Testis (tissue), 2 donors: ENCODE measurements at regions not wholly inside any gene's neighbourhood (a gene's known extent, or its start where the extent isn't known, plus 50 kb on each side); places are given as distances from the start of the nearest gene placed in this dataset.

Experiments
- DNase-seq: peaks from one replicate; pipeline ENCODE4 v3.0.0-alpha.2; 2019
- H3K27ac ChIP-seq, 2 donors: fragments of 200-600 bp; sonication (generic); one replicate each; pipeline ENCODE4 v1.5.1; 2019
- H3K27me3 ChIP-seq: fragments of 200-600 bp; sonication (generic); one replicate; pipeline ENCODE4 v1.5.1; 2019
- H3K36me3 ChIP-seq: fragments of 200-600 bp; sonication (generic); one replicate; pipeline ENCODE4 v1.5.1; 2017; ENCODE audit warnings: low read depth; ENCODE audit errors: missing control alignments
- H3K4me1 ChIP-seq: fragments of 200-600 bp; sonication (generic); one replicate; pipeline ENCODE4 v1.5.1; 2019
- H3K4me3 ChIP-seq, 2 donors: fragments of 200-600 bp; sonication (generic); one replicate each; pipeline ENCODE4 v1.5.1; 2017 to 2019
- H3K9me3 ChIP-seq: fragments of 200-600 bp; sonication (generic); one replicate; pipeline ENCODE4 v1.5.1; 2017
- CTCF ChIP-seq, 3 experiments: fragments of 450-650 bp in 2 of 3; fragments of 200-600 bp in 1 of 3; sonication (generic) in 1 of 3; IDR thresholded peaks; one replicate each; pipeline ENCODE4 v1.5.1; 2016 to 2019; ENCODE audit warnings: antibody characterized with exemption in 3 of 3, mild to moderate bottlenecking in 2 of 3, moderate library complexity in 1 of 3
- POLR2A ChIP-seq: fragments of 450-650 bp; IDR thresholded peaks from one replicate; pipeline ENCODE4 v1.6.1; 2017; ENCODE audit warnings: antibody characterized with exemption, mild to moderate bottlenecking, moderate library complexity
- WGBS, 2 donors: methylation state at CpG; one replicate each; pipeline ENCODE4 v1.1.5; 2018; 5-methylcytosine and 5-hydroxymethylcytosine counted together
- intact Hi-C: fragments of 100-400 bp; cut with DNase I; formaldehyde crosslinking; loops from one replicate; pipeline ENCODE4 v1.15.1; 2023; ENCODE audit warnings: low total_unique reads

DNA sequence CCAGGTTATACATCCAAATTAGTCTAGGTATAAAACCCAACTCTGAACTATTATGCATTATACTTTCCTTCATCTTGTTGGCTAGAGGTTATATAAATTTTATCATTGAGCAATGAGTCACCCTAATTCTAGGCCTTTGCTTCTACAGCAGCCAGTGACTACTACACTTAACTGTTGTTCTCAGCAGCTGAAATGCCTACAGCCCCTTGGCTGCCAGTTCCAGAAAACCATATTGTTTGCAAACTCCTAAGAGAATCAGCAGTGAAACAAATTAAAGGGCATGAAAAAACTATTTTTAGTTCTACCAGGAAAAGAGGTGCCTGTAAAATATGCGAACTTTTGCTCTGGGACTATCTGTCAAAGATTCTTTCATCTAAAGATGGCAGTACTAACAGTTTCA is 292.8 kb downstream of the FRK start:
- no peaks in the 10 kb centered on the region for H3K4me1 ChIP-seq
- H3K9me3 ChIP-seq, result no peaks in the 10 kb centered on the region
- no peaks in the 10 kb centered on the region for H3K36me3 ChIP-seq
- H3K27me3 ChIP-seq, result no peaks in the 10 kb centered on the region
- no peak for TF ChIP-seq POLR2A
- no peak for TF ChIP-seq CTCF (IDR thresholded peaks at IDR 0.05)
- 81 to 90% methylated on average over 1 of the region's 1 CpG for WGBS, 2 donors
- H3K27ac ChIP-seq, result no peak overlapping the region
- no peak for DNase-seq
- H3K4me3 ChIP-seq, result no peak overlapping the region
- intact Hi-C loops, result no loop called here

- no peak for DNase-seq
- H3K36me3 ChIP-seq, result no peaks in the 10 kb centered on the region
- TF ChIP-seq POLR2A, result no peak
- no peak for TF ChIP-seq CTCF (IDR thresholded peaks at IDR 0.05)
- H3K27me3 ChIP-seq, result no peaks in the 10 kb centered on the region
- 89% methylated on average over 5 of the region's 5 CpGs for WGBS, 2 donors
- H3K4me3 ChIP-seq, result no peak overlapping the region
- no peaks in the 10 kb centered on the region for H3K4me1 ChIP-seq
- intact Hi-C loops, result no loop called here
- no peaks in the 10 kb centered on the region for H3K9me3 ChIP-seq
- no peak overlapping the region for H3K27ac ChIP-seq
Measured at GRCh38 chr6:115766745-115767462, 293.8 kb downstream of the FRK start.

- no peaks in the 10 kb centered on the region for H3K36me3 ChIP-seq
- no peaks in the 10 kb centered on the region for H3K9me3 ChIP-seq
- WGBS, 2 donors, result 92 to 93% methylated on average over 4 of the region's 4 CpGs
- no peaks in the 10 kb centered on the region for H3K4me1 ChIP-seq
- H3K27ac ChIP-seq, result no peak overlapping the region
- no peak for DNase-seq
- H3K27me3 ChIP-seq, result no peaks in the 10 kb centered on the region
- TF ChIP-seq CTCF (IDR thresholded peaks at IDR 0.05) (no peak), POLR2A (no peak)
- no peak overlapping the region for H3K4me3 ChIP-seq
- intact Hi-C loops, result no loop called here
Measured at GRCh38 chr6:115765966-115766365, 294.7 kb downstream of the FRK start.

DNA sequence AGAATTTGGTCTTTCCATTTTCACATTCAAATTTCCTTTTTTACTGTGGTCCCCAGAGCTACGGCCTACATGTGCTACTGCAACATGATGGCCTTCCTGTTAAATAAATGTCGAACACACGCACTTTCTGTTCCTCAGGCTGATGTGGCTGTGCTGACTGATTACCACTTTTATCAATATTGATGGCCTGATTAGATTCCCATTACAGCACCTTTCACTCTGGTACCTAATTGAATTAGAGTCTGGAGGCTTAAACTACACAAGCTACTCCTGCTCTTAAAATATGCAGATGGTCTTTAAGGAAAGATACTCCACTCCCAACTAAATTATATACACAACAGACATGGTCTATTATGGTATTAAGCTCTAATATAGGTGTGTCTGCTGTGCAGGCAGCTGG is 301.6 kb downstream of the FRK start:
- no peaks in the 10 kb centered on the region for H3K4me1 ChIP-seq
- H3K9me3 ChIP-seq, result no peaks in the 10 kb centered on the region
- H3K27ac ChIP-seq, result no peak overlapping the region
- H3K27me3 ChIP-seq, result no peaks in the 10 kb centered on the region
- TF ChIP-seq CTCF (IDR thresholded peaks at IDR 0.05) (no peak), POLR2A (no peak)
- intact Hi-C loops, result no loop called here
- WGBS, 2 donors, result 91 to 94% methylated on average over 3 of the region's 3 CpGs
- DNase-seq, result no peak
- no peaks in the 10 kb centered on the region for H3K36me3 ChIP-seq
- no peak overlapping the region for H3K4me3 ChIP-seq

GRCh38 chr6:115753446-115753845 is 307.2 kb downstream of the FRK start:
- Histone ChIP-seq H3K9me3 (no peaks in the 10 kb centered on the region), H3K27me3 (no peaks in the 10 kb centered on the region), H3K4me1 (no peaks in the 10 kb centered on the region), H3K4me3 (no peak overlapping the region), H3K27ac (no peak overlapping the region), H3K36me3 (no peaks in the 10 kb centered on the region)
- no peak for TF ChIP-seq POLR2A
- TF ChIP-seq CTCF (IDR thresholded peaks at IDR 0.05), result no peak
- 84 to 90% methylated on average over 1 of the region's 1 CpG for WGBS, 2 donors
- no peak for DNase-seq
- intact Hi-C loops, result no loop called here
